ENCODE measurements at regions not wholly inside any gene's neighbourhood (a gene's known extent, or its start where the extent isn't known, plus 50 kb on each side); places are given as distances from the start of the nearest gene placed in this dataset.

- no peak for TF ChIP-seq CTCF (IDR thresholded peaks at IDR 0.05)
- TF ChIP-seq POLR2A (IDR thresholded peaks at IDR 0.05), result no peak
Measured at GRCh38 chr6:98039904-98040607, 757.0 kb upstream of the MMS22L start.
